T-helper 1 cell treated with Interleukin-12 subunit alpha and Interleukin-12 subunit beta and Interleukin-4 antibody, amounts not matched to agents 30 μg/mL and 1 μg/mL, for 36 hours (primary cell): ENCODE measurements at regions not wholly inside any gene's neighbourhood (a gene's known extent, or its start where the extent isn't known, plus 50 kb on each side); places are given as distances from the start of the nearest gene placed in this dataset.

Experiments
- H3K27ac Mint-ChIP-seq: one replicate; pipeline ENCODE4 v1.8.0; 2021; ENCODE audit warnings: mild to moderate bottlenecking, mixed read lengths
- H3K27me3 Mint-ChIP-seq: one replicate; pipeline ENCODE4 v1.8.0; 2021; ENCODE audit warnings: low read depth, mixed read lengths
- H3K36me3 Mint-ChIP-seq: one replicate; pipeline ENCODE4 v1.8.0; 2021; ENCODE audit warnings: low read depth, mixed read lengths
- H3K4me1 Mint-ChIP-seq: one replicate; pipeline ENCODE4 v1.8.0; 2021; ENCODE audit warnings: low read depth, mixed read lengths
- H3K4me3 Mint-ChIP-seq: one replicate; pipeline ENCODE4 v1.8.0; 2021; ENCODE audit warnings: mild to moderate bottlenecking, moderate library complexity, mixed read lengths
- H3K9me3 Mint-ChIP-seq: one replicate; pipeline ENCODE4 v1.8.0; 2021; ENCODE audit warnings: mixed read lengths

- Mint-ChIP-seq H3K27me3 (no peaks in the 10 kb centered on the region), H3K4me3 (no peak overlapping the region), H3K9me3 (peaks cover 4% of the 10 kb centered on the region), H3K4me1 (peaks cover 3% of the 10 kb centered on the region), H3K27ac (no peak overlapping the region), H3K36me3 (no peaks in the 10 kb centered on the region)
Measured at GRCh38 chr10:83607959-83608745, 531.2 kb upstream of the GHITM start.

- Mint-ChIP-seq H3K27me3 (no peaks in the 10 kb centered on the region), H3K9me3 (peaks cover 4% of the 10 kb centered on the region), H3K4me1 (no peaks in the 10 kb centered on the region), H3K4me3 (no peak overlapping the region), H3K36me3 (no peaks in the 10 kb centered on the region), H3K27ac (no peak overlapping the region)
Measured at GRCh38 chr10:83612050-83612449, 527.3 kb upstream of the GHITM start.

DNA sequence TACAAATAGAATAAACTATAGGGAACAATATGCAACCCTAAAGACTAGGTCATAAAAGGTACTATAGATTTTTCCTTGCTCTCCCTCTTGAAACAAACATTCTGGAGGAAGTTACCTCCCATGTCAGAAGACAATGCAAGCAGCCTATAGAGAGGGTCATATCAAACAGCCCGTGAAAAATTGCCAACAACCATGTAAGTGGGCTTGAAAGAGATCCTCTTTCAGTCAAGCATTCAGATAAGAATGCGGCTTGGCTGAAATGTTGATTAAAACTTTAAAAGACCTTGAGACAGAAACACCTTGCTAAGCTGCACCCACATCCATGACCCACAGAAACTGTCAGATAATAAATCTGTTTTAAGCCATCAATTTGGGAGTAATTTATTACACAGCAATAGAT is 526.6 kb upstream of the GHITM start:
- Mint-ChIP-seq H3K27me3 (no peaks in the 10 kb centered on the region), H3K27ac (no peak overlapping the region), H3K4me1 (no peaks in the 10 kb centered on the region), H3K9me3 (peaks cover 4% of the 10 kb centered on the region), H3K4me3 (no peak overlapping the region), H3K36me3 (no peaks in the 10 kb centered on the region)

- no peaks in the 10 kb centered on the region for H3K36me3 Mint-ChIP-seq
- H3K27me3 Mint-ChIP-seq: no peaks in the 10 kb centered on the region
- no peaks in the 10 kb centered on the region for H3K4me1 Mint-ChIP-seq
- H3K9me3 Mint-ChIP-seq: no peaks in the 10 kb centered on the region
- H3K4me3 Mint-ChIP-seq: no peak overlapping the region
- no peak overlapping the region for H3K27ac Mint-ChIP-seq
Measured at GRCh38 chr10:83617172-83617571, 522.1 kb upstream of the GHITM start.

GRCh38 chr10:83617692-83618545 is 521.4 kb upstream of the GHITM start:
- Mint-ChIP-seq H3K9me3 (no peaks in the 10 kb centered on the region), H3K4me1 (no peaks in the 10 kb centered on the region), H3K27ac (no peak overlapping the region), H3K36me3 (no peaks in the 10 kb centered on the region), H3K27me3 (no peaks in the 10 kb centered on the region), H3K4me3 (no peak overlapping the region)

DNA sequence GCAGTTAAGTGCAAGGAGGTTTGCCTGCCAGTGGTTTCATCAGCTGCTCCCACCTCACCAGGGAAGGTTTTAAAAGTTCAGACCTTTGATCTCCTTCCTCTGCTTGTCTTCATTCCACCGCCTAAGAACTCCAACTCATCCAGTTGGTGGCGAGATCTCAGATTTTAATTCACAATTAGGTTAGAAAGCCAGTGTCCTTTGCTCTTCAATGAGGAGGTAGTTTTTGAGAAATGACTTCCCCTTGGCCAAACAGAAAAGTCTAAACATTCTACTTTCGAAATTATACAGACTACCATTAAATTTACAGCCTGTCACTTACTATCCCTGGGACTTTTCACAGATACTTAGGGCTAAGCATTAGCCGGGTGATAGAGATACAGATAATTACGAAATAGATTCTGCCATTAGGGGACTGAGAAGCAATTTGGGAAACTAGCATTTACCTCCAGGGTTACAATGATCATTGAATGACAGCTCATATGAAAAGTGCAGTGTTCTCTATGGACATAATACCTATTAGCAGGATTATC is 513.4 kb upstream of the GHITM start:
- H3K27me3 Mint-ChIP-seq: no peaks in the 10 kb centered on the region
- peaks cover 4% of the 10 kb centered on the region for H3K9me3 Mint-ChIP-seq
- no peak overlapping the region for H3K4me3 Mint-ChIP-seq
- H3K36me3 Mint-ChIP-seq: no peaks in the 10 kb centered on the region
- no peak overlapping the region for H3K27ac Mint-ChIP-seq
- no peaks in the 10 kb centered on the region for H3K4me1 Mint-ChIP-seq

DNA sequence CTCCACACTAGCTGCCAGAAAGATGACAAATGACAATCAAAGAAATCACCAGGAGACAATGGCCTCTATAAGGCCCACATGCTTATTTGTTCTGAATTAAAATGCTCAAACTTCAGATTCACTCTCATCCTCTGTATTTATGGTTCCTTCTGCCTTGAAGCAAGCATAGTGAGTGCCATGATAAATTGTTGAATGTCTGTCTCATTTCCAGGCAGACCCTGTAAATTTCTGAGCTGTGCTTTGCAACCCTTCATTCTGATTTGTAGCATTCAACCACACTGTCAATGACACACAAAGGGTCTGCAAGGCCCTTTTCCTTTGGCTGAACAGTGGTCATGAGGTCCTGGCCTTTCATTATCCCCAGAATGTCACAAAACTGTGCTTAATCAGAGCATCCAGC is 506.6 kb upstream of the GHITM start:
- no peaks in the 10 kb centered on the region for H3K27me3 Mint-ChIP-seq
- peaks cover 4% of the 10 kb centered on the region for H3K9me3 Mint-ChIP-seq
- no peak overlapping the region for H3K27ac Mint-ChIP-seq
- H3K36me3 Mint-ChIP-seq: no peaks in the 10 kb centered on the region
- no peaks in the 10 kb centered on the region for H3K4me1 Mint-ChIP-seq
- H3K4me3 Mint-ChIP-seq: no peak overlapping the region

- no peaks in the 10 kb centered on the region for H3K4me1 Mint-ChIP-seq
- no peak overlapping the region for H3K27ac Mint-ChIP-seq
- peaks cover 4% of the 10 kb centered on the region for H3K9me3 Mint-ChIP-seq
- no peaks in the 10 kb centered on the region for H3K27me3 Mint-ChIP-seq
- H3K4me3 Mint-ChIP-seq: no peak overlapping the region
- no peaks in the 10 kb centered on the region for H3K36me3 Mint-ChIP-seq
Measured at GRCh38 chr10:83633547-83633946, 505.8 kb upstream of the GHITM start.

DNA sequence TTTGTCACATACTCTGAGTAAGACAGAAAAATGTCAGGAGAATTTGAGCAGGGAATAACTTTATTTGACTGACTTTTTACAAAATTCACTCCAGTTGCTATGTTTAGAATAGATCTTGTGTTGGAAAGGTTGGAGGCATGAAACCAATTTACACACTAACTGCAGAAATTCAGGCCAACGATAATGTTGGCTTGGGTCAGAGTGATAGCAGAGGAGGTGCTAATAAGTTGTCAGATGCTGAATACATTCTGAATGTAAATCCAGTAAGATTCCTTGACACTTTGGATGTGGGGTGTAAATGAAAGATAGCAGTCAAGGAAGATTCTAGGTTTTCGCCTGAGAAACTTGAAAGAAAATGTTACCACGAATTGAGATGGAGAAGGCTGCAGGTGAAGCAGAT is 502.5 kb upstream of the GHITM start:
- Mint-ChIP-seq H3K27ac (no peak overlapping the region), H3K27me3 (no peaks in the 10 kb centered on the region), H3K9me3 (no peaks in the 10 kb centered on the region), H3K4me1 (no peaks in the 10 kb centered on the region), H3K4me3 (no peak overlapping the region), H3K36me3 (no peaks in the 10 kb centered on the region)

DNA sequence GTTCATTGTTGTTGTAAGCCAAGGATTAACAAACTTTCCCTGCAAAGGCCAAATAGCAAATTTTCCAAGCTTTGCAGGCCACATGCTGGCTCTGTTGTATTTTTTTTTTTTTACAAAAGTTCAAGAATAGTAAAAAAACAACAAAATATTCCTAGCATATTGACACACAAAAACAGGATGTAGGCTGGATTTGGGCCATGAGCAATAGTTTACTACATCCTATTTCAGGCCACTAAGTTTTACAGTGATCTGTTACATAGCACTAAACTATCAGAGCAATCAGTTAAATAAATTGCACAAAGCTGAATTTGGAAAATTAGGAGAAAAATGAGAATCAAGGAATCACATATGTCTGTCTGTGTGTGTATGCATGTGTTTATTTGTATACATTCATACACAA is 491.8 kb upstream of the GHITM start:
- H3K36me3 Mint-ChIP-seq: no peaks in the 10 kb centered on the region
- no peaks in the 10 kb centered on the region for H3K27me3 Mint-ChIP-seq
- no peaks in the 10 kb centered on the region for H3K9me3 Mint-ChIP-seq
- no peaks in the 10 kb centered on the region for H3K4me1 Mint-ChIP-seq
- no peak overlapping the region for H3K4me3 Mint-ChIP-seq
- no peak overlapping the region for H3K27ac Mint-ChIP-seq

- H3K27me3 Mint-ChIP-seq: no peaks in the 10 kb centered on the region
- H3K4me1 Mint-ChIP-seq: no peaks in the 10 kb centered on the region
- no peaks in the 10 kb centered on the region for H3K36me3 Mint-ChIP-seq
- H3K9me3 Mint-ChIP-seq: no peaks in the 10 kb centered on the region
- no peak overlapping the region for H3K27ac Mint-ChIP-seq
- no peak overlapping the region for H3K4me3 Mint-ChIP-seq
Measured at GRCh38 chr10:83648201-83648600, 491.1 kb upstream of the GHITM start.

- Mint-ChIP-seq H3K4me1 (no peaks in the 10 kb centered on the region), H3K4me3 (no peak overlapping the region), H3K27me3 (no peaks in the 10 kb centered on the region), H3K9me3 (no peaks in the 10 kb centered on the region), H3K27ac (no peak overlapping the region), H3K36me3 (no peaks in the 10 kb centered on the region)
Measured at GRCh38 chr10:83649471-83649870, 489.8 kb upstream of the GHITM start.

GRCh38 chr10:83654689-83655088 is 484.6 kb upstream of the GHITM start:
- Mint-ChIP-seq H3K4me3 (no peak overlapping the region), H3K36me3 (no peaks in the 10 kb centered on the region), H3K9me3 (no peaks in the 10 kb centered on the region), H3K27ac (no peak overlapping the region), H3K4me1 (no peaks in the 10 kb centered on the region), H3K27me3 (no peaks in the 10 kb centered on the region)

GRCh38 chr10:83656924-83657323 is 482.4 kb upstream of the GHITM start:
- H3K9me3 Mint-ChIP-seq: no peaks in the 10 kb centered on the region
- H3K4me3 Mint-ChIP-seq: no peak overlapping the region
- no peaks in the 10 kb centered on the region for H3K36me3 Mint-ChIP-seq
- H3K27ac Mint-ChIP-seq: no peak overlapping the region
- H3K27me3 Mint-ChIP-seq: no peaks in the 10 kb centered on the region
- no peaks in the 10 kb centered on the region for H3K4me1 Mint-ChIP-seq

DNA sequence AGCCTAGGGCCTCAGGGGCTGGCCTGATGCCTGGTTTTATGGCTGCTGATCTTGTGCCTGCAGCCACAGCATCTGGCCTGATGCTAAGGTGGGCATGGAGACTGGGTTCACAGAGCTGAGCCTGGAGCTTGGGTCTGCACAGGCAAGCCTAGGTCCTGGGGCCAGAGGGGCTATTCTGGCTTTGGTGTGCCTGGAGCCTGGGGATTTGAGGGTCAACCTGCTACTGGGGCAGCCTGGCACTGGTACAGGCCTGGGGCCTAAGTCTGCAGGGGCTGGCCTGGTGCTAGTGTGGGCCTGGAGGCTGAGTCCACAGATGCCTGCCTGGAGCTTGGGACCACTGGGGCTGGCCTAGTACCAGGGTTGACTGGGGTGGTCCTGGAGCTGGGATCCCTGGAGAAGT is 481.8 kb upstream of the GHITM start:
- no peaks in the 10 kb centered on the region for H3K36me3 Mint-ChIP-seq
- no peaks in the 10 kb centered on the region for H3K9me3 Mint-ChIP-seq
- H3K27me3 Mint-ChIP-seq: no peaks in the 10 kb centered on the region
- H3K4me3 Mint-ChIP-seq: no peak overlapping the region
- H3K4me1 Mint-ChIP-seq: no peaks in the 10 kb centered on the region
- H3K27ac Mint-ChIP-seq: no peak overlapping the region
